ENCODE measurements at regions not wholly inside any gene's neighbourhood (a gene's known extent, or its start where the extent isn't known, plus 50 kb on each side); places are given as distances from the start of the nearest gene placed in this dataset.

DNA sequence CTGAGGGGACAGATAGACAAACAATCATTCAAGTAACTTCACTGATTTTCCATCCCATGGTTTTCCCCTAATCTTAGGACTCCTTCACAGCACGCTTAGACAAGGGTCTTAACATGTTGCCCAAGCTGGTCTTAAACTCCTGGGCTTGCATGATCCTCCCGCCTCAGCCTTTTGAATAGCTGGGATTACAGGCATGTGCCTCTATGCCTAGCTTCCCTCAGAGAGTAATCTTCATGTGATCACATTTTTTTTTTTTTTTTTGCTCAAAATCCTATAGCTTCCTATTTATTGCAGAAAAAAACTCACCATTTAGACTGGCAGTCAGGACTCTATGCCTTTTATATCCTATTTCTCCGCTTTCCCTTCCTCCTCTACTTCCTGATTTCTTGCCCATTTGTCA lies 90.4 kb upstream of the DPH5 start:
- no peak for TF ChIP-seq EZH2 (IDR thresholded peaks at IDR 0.05; ENCODE audit: insufficient read depth, poor library complexity, severe bottlenecking)
- TF ChIP-seq EZH2phosphoT487 (IDR thresholded peaks at IDR 0.05; ENCODE audit: insufficient read depth, low read depth): no peak

Data from GM23248 (cell line).